ENCODE measurements at regions not wholly inside any gene's neighbourhood (a gene's known extent, or its start where the extent isn't known, plus 50 kb on each side); places are given as distances from the start of the nearest gene placed in this dataset.

- no peaks in the 10 kb centered on the region for H3K27me3 ChIP-seq (ENCODE audit: insufficient read depth, low read depth, severe bottlenecking)
- no peaks in the 10 kb centered on the region for H3K9me3 ChIP-seq (ENCODE audit: severe bottlenecking)
- no peak for DNase-seq
- H3K36me3 ChIP-seq, result no peaks in the 10 kb centered on the region
- no peak overlapping the region for H3K27ac ChIP-seq
- no peak for TF ChIP-seq CTCF (IDR thresholded peaks at IDR 0.05; ENCODE audit: low read depth, low read length)
- H3K4me3 ChIP-seq (ENCODE audit: low read depth, low read length), result no peak overlapping the region
Observed at GRCh38 chr1:67616394-67616985, 68.5 kb upstream of the GADD45A start.

- no peak for TF ChIP-seq CTCF (IDR thresholded peaks at IDR 0.05; ENCODE audit: low read depth, low read length)
- Histone ChIP-seq H3K27ac (no peak overlapping the region), H3K4me3 (ENCODE audit: low read depth, low read length) (no peak overlapping the region), H3K36me3 (no peaks in the 10 kb centered on the region), H3K27me3 (ENCODE audit: insufficient read depth, low read depth, severe bottlenecking) (no peaks in the 10 kb centered on the region), H3K9me3 (ENCODE audit: severe bottlenecking) (no peaks in the 10 kb centered on the region)
- DNase-seq, result no peak
Observed at GRCh38 chr1:67618285-67619018, 66.5 kb upstream of the GADD45A start.

- Histone ChIP-seq H3K9me3 (ENCODE audit: severe bottlenecking) (no peaks in the 10 kb centered on the region), H3K27me3 (ENCODE audit: insufficient read depth, low read depth, severe bottlenecking) (no peaks in the 10 kb centered on the region), H3K36me3 (no peaks in the 10 kb centered on the region), H3K4me3 (ENCODE audit: low read depth, low read length) (no peak overlapping the region), H3K27ac (no peak overlapping the region)
- no peak for TF ChIP-seq CTCF (IDR thresholded peaks at IDR 0.05; ENCODE audit: low read depth, low read length)
- DNase-seq, result no peak
Observed at GRCh38 chr1:67619080-67619479, 65.9 kb upstream of the GADD45A start.

GRCh38 chr1:67623906-67624305 lies 61.1 kb upstream of the GADD45A start:
- Histone ChIP-seq H3K9me3 (ENCODE audit: severe bottlenecking) (no peaks in the 10 kb centered on the region), H3K27ac (no peak overlapping the region), H3K36me3 (no peaks in the 10 kb centered on the region), H3K4me3 (ENCODE audit: low read depth, low read length) (no peak overlapping the region), H3K27me3 (ENCODE audit: insufficient read depth, low read depth, severe bottlenecking) (no peaks in the 10 kb centered on the region)
- TF ChIP-seq CTCF (IDR thresholded peaks at IDR 0.05; ENCODE audit: low read depth, low read length), result no peak
- DNase-seq, result no peak

GRCh38 chr1:67624680-67625079 lies 60.3 kb upstream of the GADD45A start:
- no peak overlapping the region for H3K4me3 ChIP-seq (ENCODE audit: low read depth, low read length)
- no peak for DNase-seq
- TF ChIP-seq CTCF (IDR thresholded peaks at IDR 0.05; ENCODE audit: low read depth, low read length), result no peak
- H3K9me3 ChIP-seq (ENCODE audit: severe bottlenecking), result no peaks in the 10 kb centered on the region
- H3K27ac ChIP-seq, result no peak overlapping the region
- H3K27me3 ChIP-seq (ENCODE audit: insufficient read depth, low read depth, severe bottlenecking), result no peaks in the 10 kb centered on the region
- no peaks in the 10 kb centered on the region for H3K36me3 ChIP-seq

All from WERI-Rb-1 (cell line).